ENCODE measurements at regions not wholly inside any gene's neighbourhood (a gene's known extent, or its start where the extent isn't known, plus 50 kb on each side); places are given as distances from the start of the nearest gene placed in this dataset.

GRCh38 chr2:144012304-144012703 lies 507.6 kb downstream of the ZEB2 start:
- BruUV-seq (replicated peaks), result no TSS peak
- ChIA-PET POLR2A (ENCODE audit: low non-redundant PET) (no interaction called here), CTCF (no interaction called here)
- no peaks in the 10 kb centered on the region for H3K9me3 ChIP-seq (ENCODE audit: low read depth, low read length, poor library complexity, severe bottlenecking)
- intact Hi-C loops (cut with micrococcal nuclease; ENCODE audit: unreplicated experiment), result no loop called here
- TF ChIP-seq EZH2 (IDR thresholded peaks at IDR 0.05; ENCODE audit: borderline replicate concordance, low read depth, low read length, poor library complexity, severe bottlenecking), result no peak
- TF ChIP-seq CTCF (conservative IDR thresholded peaks at IDR 0.05; ENCODE audit: low read depth, low read length), result no peak
- H3K36me3 ChIP-seq (ENCODE audit: insufficient read depth, low read length, poor library complexity, severe bottlenecking), result no peaks in the 10 kb centered on the region
- no peaks in the 10 kb centered on the region for H3K4me1 ChIP-seq (ENCODE audit: insufficient read depth, low read length, poor library complexity, severe bottlenecking)
- no peak overlapping the region for H3K27ac ChIP-seq (ENCODE audit: low read depth, low read length, poor library complexity, severe bottlenecking)
- H3K4me3 ChIP-seq (ENCODE audit: low read depth, low read length, poor library complexity, severe bottlenecking), result no peak overlapping the region
- no peak for DNase-seq (ENCODE audit: low spot score)
- H3K27me3 ChIP-seq (replicated peaks; ENCODE audit: insufficient read depth, low read depth, low read length, poor library complexity), result no peaks in the 10 kb centered on the region

- BruUV-seq (replicated peaks), result no TSS peak
- Histone ChIP-seq H3K27ac (ENCODE audit: low read depth, low read length, poor library complexity, severe bottlenecking) (no peak overlapping the region), H3K36me3 (ENCODE audit: insufficient read depth, low read length, poor library complexity, severe bottlenecking) (no peaks in the 10 kb centered on the region), H3K27me3 (replicated peaks; ENCODE audit: insufficient read depth, low read depth, low read length, poor library complexity) (no peaks in the 10 kb centered on the region), H3K4me3 (ENCODE audit: low read depth, low read length, poor library complexity, severe bottlenecking) (no peak overlapping the region), H3K4me1 (ENCODE audit: insufficient read depth, low read length, poor library complexity, severe bottlenecking) (no peaks in the 10 kb centered on the region), H3K9me3 (ENCODE audit: low read depth, low read length, poor library complexity, severe bottlenecking) (no peaks in the 10 kb centered on the region)
- POLR2A ChIA-PET (ENCODE audit: low non-redundant PET), result no interaction called here
- no peak for DNase-seq (ENCODE audit: low spot score)
- TF ChIP-seq EZH2 (IDR thresholded peaks at IDR 0.05; ENCODE audit: borderline replicate concordance, low read depth, low read length, poor library complexity, severe bottlenecking) (no peak), CTCF (conservative IDR thresholded peaks at IDR 0.05; ENCODE audit: low read depth, low read length) (no peak)
- intact Hi-C loops (cut with micrococcal nuclease; ENCODE audit: unreplicated experiment), result no loop called here
- CTCF ChIA-PET, result no interaction called here
Observed at GRCh38 chr2:144011553-144011952, 508.4 kb downstream of the ZEB2 start.

GRCh38 chr2:144011098-144011497 lies 508.8 kb downstream of the ZEB2 start:
- DNase-seq (ENCODE audit: low spot score), result no peak
- Histone ChIP-seq H3K36me3 (ENCODE audit: insufficient read depth, low read length, poor library complexity, severe bottlenecking) (no peaks in the 10 kb centered on the region), H3K27ac (ENCODE audit: low read depth, low read length, poor library complexity, severe bottlenecking) (no peak overlapping the region), H3K27me3 (replicated peaks; ENCODE audit: insufficient read depth, low read depth, low read length, poor library complexity) (no peaks in the 10 kb centered on the region), H3K4me3 (ENCODE audit: low read depth, low read length, poor library complexity, severe bottlenecking) (no peak overlapping the region), H3K4me1 (ENCODE audit: insufficient read depth, low read length, poor library complexity, severe bottlenecking) (no peaks in the 10 kb centered on the region), H3K9me3 (ENCODE audit: low read depth, low read length, poor library complexity, severe bottlenecking) (no peaks in the 10 kb centered on the region)
- TF ChIP-seq CTCF (conservative IDR thresholded peaks at IDR 0.05; ENCODE audit: low read depth, low read length), result no peak
- CTCF ChIA-PET, result no interaction called here
- no TSS peak for BruUV-seq (replicated peaks)
- POLR2A ChIA-PET (ENCODE audit: low non-redundant PET), result interaction anchor here (0.6 kb wide), 1 partner anchor 260 kb away, joined by 3 read pairs; no protein-coding TSS in a partner anchor
- intact Hi-C loops (cut with micrococcal nuclease; ENCODE audit: unreplicated experiment), result no loop called here
